ENCODE measurements at regions not wholly inside any gene's neighbourhood (a gene's known extent, or its start where the extent isn't known, plus 50 kb on each side); places are given as distances from the start of the nearest gene placed in this dataset.

- no peak overlapping the region for H3K4ac ChIP-seq (ENCODE audit: low read depth, low read length)
- H3K4me3 ChIP-seq (ENCODE audit: insufficient read depth, low read depth, low read length): no peak overlapping the region
- dilution Hi-C loops (cut with HindIII; ENCODE audit: low sequenced_read_pairs, unreplicated experiment): no loop called here
- no peak overlapping the region for H4K5ac ChIP-seq (ENCODE audit: low read depth, low read length)
- H2AK5ac ChIP-seq (ENCODE audit: low read depth, low read length): no peak overlapping the region
- TF ChIP-seq CTCF (conservative IDR thresholded peaks at IDR 0.05; ENCODE audit: low read depth, low read length): no peak
- TF ChIP-seq RCOR1 (IDR thresholded peaks at IDR 0.05; ENCODE audit: insufficient replicate concordance, low read length): no peak
- TF ChIP-seq CHD1 (IDR thresholded peaks at IDR 0.05; ENCODE audit: low read depth, low read length): no peak
- no peak overlapping the region for H3K9ac ChIP-seq (ENCODE audit: low read depth, low read length)
- in situ Hi-C loops (cut with MboI; ENCODE audit: low sequenced_read_pairs): no loop called here
- H3K9me1 ChIP-seq (ENCODE audit: insufficient read depth, low read length): no peaks in the 10 kb centered on the region
- no peak overlapping the region for H2AFZ ChIP-seq (replicated peaks; ENCODE audit: low read length, poor library complexity)
- H2AK9ac ChIP-seq (replicated peaks; ENCODE audit: low read depth, low read length, poor library complexity): no peak overlapping the region
- no peak overlapping the region for H4K8ac ChIP-seq (ENCODE audit: low read depth in 2 of 2, low read length in 2 of 2)
- H3K14ac ChIP-seq (replicated peaks; ENCODE audit: low read depth, low read length): no peak overlapping the region
- ATAC-seq (ENCODE audit: low read depth) (no peak), DNase-seq (no peak)
- H3K27me3 ChIP-seq (ENCODE audit: control insufficient read depth, insufficient read depth, low read length): no peaks in the 10 kb centered on the region
- H2BK5ac ChIP-seq (ENCODE audit: low read depth, low read length, poor library complexity, severe bottlenecking): no peak overlapping the region
- WGBS, 2 experiments (ENCODE audit: extremely low coverage in 2 of 2, insufficient read length in 1 of 2): no CpG with 5 or more reads among the region's 2 CpGs
- no peak overlapping the region for H3K56ac ChIP-seq (ENCODE audit: extremely low read depth, insufficient read depth, low read length)
- H2BK15ac ChIP-seq (ENCODE audit: low read depth, low read length): no peak overlapping the region
- no peak overlapping the region for H2BK20ac ChIP-seq (ENCODE audit: low read depth, low read length)
- H3K4me1 ChIP-seq (ENCODE audit: control insufficient read depth, insufficient read depth, low read length): no peaks in the 10 kb centered on the region
- H3K18ac ChIP-seq (ENCODE audit: low read depth, low read length): no peak overlapping the region
- H3K9me3 ChIP-seq (ENCODE audit: control insufficient read depth, insufficient read depth, low read length): no peaks in the 10 kb centered on the region
- H2BK120ac ChIP-seq (ENCODE audit: low read depth, low read length): no peak overlapping the region
- ChIA-PET POLR2A (ENCODE audit: unreplicated experiment) (no interaction called here), CTCF (no interaction called here)
- no peak overlapping the region for H3K23ac ChIP-seq (ENCODE audit: low read depth, low read length)
- H3K27ac ChIP-seq (ENCODE audit: insufficient read depth, low read length): no peak overlapping the region
- H3K36me3 ChIP-seq (ENCODE audit: control insufficient read depth, insufficient read depth, low read length): no peaks in the 10 kb centered on the region
- no TSS peak for BruUV-seq (replicated peaks)
- H4K20me1 ChIP-seq (ENCODE audit: insufficient read depth, low read length): no peaks in the 10 kb centered on the region
- no peak overlapping the region for H4K91ac ChIP-seq (ENCODE audit: insufficient read depth, low read depth, low read length)
- H3K79me1 ChIP-seq (ENCODE audit: low read depth in 1 of 2, low read length in 2 of 2): no peaks in the 10 kb centered on the region
- intact Hi-C loops (cut with micrococcal nuclease): no loop called here
- no peak overlapping the region for H3K4me2 ChIP-seq (ENCODE audit: low read depth, low read length)
These were observed 157.7 kb upstream of the EYA4 start for GRCh38 chr6:133083248-133083967.

Data from IMR-90 (cell line).